ENCODE measurements at regions not wholly inside any gene's neighbourhood (a gene's known extent, or its start where the extent isn't known, plus 50 kb on each side); places are given as distances from the start of the nearest gene placed in this dataset.
"Not testable (repeated sequence)": the region's sequence is repeated elsewhere in the genome, so short reads cannot be mapped to it uniquely, and the experiment has no call there.

DNA sequence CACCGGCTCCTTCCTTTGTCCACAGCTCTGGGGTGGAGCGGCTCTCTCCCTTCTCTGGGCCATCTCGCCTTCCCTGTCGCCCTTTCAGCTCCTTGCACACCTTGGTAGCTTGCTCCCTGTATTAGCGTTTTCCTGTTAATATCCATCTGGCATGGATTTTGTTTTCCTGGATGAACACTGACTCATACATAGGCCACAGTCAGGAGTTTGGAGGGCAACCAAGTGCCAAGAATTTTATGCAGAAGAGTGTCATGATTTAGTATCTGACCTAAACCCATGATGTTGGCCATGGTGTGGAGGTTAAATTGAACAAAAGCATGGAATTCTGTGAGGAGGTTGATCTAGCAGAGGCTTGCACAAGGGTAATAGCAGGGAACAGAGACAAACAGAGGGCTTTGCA lies 180.9 kb downstream of the AIPL1 start:
- DNase-seq = no peak

GRCh38 chr17:6251640-6252039 lies 181.5 kb downstream of the WSCD1 start:
- DNase-seq = not testable (repeated sequence)

- no peak for DNase-seq
Observed at GRCh38 chr17:6249732-6250131, 179.6 kb downstream of the WSCD1 start.

GRCh38 chr17:6248061-6248460 lies 177.9 kb downstream of the WSCD1 start:
- DNase-seq = no peak

DNA sequence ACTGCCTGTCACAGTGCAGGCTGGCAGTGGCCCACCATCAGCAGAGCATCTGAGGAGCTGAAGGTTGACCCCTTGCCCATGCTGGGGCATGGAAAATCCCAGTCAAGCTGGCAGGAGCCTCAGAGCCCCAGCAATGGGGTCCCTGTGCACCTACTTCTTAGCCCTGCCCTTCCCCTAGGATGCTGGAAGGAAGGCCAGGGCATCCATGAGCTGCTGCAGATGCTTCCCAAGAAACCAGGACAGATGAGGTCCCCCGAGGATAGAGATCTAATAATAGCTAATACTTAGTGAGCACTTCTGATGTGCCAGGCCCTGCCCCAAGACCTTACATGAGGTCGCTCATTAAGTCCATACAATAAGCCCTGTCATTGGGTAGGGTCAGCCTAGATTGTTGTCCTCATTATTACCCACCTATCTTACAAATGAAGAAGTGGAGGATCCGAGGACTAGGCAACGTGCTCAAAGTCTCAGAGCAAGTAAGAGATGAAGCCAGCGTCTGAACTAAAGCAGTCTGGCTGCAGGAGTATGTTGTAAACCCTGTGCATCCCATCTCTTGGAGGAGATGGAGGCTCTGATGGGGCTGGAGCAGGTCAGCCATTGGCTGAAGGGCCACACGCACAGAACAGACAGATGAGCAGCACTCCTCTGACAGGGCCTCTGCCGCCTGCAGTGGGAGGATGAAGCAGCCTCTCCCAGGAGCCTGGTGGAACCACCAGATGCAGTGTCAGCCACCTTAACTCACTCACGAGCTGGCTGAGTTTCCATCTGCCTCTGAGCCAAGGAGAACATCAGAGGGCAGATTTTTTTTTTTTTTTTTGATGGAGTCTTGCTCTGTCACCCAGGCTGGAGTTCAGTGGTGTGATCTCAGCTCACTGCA lies 175.4 kb downstream of the WSCD1 start:
- DNase-seq = no peak

DNA sequence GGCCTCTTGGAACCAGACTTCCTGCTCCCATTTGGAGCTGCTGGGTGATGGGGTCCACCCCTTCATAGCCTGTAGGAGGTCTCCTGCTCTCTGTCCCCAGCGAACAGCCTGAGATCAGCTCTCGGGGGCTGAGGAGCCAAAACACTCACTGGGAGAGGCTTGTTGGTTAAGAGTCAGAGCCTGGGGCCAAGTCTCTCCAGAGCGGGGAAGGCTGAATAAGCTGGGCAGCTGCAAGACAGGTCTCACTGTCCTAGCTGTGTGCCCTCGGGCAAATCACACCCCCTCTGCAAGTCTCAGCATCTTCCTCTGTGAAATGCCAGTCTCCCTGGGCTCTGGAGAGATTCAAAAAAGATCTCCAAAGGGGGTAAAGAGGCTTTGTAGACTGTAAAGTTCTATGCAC lies 174.6 kb downstream of the WSCD1 start:
- no peak for DNase-seq

- no peak for DNase-seq
Observed at GRCh38 chr17:6244253-6244652, 174.1 kb downstream of the WSCD1 start.

DNA sequence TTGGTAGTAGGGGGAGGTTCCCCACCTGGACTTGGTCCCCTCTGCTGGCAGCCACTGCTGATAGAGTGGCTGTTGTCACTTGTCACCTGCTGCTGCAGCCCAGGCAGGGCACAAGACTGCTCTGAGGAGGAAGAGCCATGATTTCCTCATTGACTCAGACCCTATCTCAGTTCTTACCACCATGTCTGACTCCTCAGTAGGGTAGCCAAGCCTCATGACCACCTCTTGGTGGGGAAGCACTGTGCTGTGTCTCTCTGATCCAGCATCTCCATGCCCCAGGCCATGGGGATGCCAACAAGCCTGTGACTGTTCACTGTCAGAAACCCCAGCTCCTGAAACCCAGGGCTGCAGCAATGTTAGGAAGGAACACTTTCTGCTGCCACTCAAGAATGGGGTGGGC lies 173.0 kb downstream of the WSCD1 start:
- DNase-seq = no peak

DNA sequence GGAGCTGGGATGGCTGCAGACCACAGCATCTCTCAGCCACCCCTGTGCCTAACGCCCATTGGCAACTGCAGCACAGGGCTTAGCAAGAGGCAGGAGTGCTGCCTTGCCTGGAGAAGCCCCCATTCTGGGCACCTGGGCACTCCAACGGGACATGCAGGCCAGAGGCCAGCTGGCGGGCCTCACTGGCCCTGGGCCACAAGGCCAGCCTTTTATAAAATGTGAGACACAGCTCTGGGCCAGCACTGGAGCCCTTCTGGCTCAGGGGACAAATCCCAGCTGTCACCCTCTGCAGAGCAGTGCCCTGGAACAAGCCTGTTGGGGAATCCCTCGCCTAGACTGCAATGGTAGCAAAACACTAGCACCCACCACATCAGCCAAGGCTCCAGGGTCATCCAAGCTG lies 171.8 kb downstream of the WSCD1 start:
- DNase-seq = no peak

DNA sequence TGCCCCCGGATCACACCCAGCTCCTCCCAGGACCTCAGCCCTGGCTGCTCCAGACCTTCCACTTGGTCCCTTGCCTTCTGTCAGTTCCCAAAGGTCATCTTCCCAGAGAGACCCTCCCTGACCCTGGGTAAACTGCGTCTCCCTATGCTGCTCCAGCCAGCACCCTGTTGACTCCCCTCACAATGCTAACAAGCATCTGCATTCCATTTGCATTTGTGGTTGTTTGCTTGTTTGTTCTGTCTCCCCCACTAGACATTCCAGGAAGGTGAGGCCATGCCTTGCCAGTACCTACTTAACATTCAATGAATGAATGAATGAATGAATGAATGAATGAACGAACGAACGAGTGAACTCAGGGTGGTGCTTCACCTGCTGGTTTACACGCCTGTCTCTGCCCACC lies 171.2 kb downstream of the WSCD1 start:
- DNase-seq = no peak

DNA sequence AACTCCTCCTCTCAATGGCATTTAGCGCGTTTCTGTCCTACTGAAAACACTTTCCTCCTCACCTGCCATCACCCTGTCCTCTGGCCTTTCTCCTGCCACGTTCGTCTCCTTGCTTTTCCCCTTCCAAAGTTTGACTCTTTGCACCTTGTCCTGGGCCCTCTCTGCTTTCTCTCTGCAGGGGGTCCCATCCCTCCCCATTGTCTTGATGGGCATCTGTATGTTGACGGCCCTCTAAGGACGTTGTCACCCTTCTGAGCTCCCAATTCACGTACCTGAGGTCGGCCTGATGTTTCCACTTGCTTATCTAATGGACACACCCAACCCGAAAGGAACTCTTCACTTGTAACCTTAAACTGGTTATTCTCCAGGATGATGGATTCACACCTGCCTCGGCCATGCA lies 170.4 kb downstream of the WSCD1 start:
- no peak for DNase-seq

DNA sequence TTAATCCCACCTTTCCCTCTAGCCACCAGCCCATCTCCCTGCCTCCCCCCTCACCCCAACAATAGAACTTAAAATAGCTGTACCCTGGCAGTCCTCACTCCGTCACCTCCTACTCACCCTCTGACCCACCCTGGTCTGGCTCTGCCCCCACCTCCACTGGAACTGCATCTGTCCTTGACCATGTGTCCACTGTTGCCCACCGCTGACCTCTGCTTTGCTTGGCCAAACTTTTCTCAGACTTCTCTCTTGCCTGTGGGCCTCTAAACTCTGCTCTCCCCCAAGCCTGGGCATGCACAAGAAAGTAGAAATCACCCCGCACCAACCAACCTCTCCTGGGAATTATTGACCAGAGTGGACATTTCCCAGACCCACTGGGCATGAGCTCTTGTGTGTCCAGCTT lies 169.8 kb downstream of the WSCD1 start:
- no peak for DNase-seq

DNA sequence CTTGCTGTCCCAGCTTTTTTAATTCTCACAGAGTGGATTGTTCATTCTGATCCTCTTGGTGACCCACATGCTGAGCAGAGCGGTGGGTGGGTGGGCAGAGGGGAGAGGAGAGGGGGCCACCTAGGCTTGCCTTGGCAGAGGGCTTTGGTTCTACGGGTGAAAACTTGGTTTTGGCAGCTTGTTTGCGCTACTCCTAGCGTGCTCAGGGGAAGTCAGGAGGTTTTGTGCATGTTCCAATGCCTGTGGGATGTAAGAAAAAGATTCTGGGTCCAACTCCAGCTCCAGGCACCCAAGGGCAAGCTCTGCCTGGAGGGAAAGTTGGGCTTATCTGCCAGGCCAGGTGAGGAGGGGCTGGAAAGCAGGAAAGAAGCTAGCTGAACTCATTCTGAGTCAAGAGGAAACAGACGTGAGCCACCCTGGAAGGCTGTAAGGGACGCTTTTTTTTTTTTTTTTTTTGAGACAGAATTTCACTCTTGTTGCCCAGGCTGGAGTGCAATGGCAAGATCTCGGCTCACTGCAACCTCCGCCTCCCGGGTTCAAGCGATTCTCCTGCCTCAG lies 169.1 kb downstream of the WSCD1 start:
- no peak for DNase-seq

GRCh38 chr17:6233856-6234255 lies 163.7 kb downstream of the WSCD1 start:
- DNase-seq = no peak

- no peak for DNase-seq
Observed at GRCh38 chr17:6233339-6233738, 163.2 kb downstream of the WSCD1 start.

DNA sequence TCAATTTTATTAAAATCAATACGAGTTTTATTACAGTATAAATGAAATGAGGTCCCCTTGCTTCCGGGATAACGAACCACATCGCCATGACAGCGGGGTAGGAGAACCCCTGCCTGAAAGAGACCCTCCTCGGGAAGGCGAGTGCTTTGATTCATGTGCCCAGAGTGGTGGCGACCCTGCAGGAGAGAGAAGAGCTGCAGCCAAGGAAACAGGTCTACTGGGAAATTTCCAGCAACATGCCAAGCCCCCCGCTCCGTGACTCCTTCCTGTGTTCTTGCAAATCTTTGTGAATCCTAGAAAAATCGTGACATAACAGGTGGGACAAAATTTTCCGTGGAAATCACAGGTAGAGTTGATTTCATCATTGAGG lies 162.5 kb downstream of the WSCD1 start:
- no peak for DNase-seq

DNA sequence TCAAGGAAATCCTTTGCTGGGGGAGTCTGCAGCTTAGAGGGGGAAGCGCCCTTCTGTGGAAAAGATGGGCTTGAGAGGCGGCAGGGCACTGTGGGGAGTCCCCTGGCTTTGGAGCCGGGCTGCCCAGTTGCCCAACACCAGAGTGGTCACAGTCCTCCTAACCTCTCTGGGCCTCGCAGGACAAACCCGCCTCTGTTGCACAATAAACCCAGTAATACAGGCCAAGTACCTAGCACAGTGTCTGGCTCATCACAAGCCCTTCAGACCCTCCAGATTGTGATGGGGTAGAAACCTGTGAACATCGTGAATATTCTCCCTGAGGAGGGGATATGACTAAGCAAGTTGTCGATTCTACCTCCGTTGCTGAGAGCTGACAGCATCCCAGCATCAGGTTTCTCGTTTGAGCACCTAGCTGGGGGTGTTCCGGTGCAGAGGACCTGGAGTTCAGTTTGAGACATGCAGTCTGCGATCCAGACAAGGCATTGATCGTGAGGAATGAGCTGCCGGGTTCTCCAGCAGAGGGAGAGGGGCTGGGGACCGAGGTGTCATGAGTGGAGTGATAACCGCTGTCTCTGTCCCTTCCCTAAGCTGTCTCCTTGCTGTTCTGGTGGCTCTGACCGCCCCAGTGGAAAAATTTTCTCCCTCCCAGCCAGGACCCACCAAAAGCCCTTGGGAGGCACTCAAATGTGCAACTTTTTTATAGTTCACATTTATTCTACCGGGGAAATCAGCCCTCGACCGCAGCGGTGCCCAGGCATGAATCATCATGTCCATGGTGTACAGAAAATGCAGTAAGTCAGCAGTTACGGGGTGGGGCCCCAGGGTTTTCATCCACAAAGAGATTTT lies 161.9 kb downstream of the WSCD1 start:
- DNase-seq = no peak

DNA sequence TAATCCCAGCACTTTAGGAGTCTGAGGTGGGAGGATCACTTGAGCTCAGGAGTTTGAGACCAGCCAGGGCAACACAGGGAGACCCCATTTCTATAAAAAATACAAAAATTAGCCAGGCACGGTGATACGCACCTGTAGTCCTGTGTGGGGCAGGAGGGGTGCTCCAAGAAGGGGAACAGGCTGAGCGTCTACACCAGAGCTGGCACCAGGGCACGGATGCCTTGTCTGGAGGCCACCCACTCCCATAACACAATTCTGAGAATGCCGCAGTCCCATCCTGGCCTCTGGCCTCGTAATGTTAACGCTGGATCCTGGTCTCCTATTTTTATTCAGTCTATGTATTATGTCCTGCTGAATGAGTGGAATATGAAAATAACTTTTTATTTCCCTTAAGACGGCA lies 161.3 kb downstream of the WSCD1 start:
- no peak for DNase-seq

GRCh38 chr17:6218333-6218732 lies 148.2 kb downstream of the WSCD1 start:
- no peak for DNase-seq

GRCh38 chr17:6215071-6216035 lies 145.2 kb downstream of the WSCD1 start:
- DNase-seq = no peak

DNA sequence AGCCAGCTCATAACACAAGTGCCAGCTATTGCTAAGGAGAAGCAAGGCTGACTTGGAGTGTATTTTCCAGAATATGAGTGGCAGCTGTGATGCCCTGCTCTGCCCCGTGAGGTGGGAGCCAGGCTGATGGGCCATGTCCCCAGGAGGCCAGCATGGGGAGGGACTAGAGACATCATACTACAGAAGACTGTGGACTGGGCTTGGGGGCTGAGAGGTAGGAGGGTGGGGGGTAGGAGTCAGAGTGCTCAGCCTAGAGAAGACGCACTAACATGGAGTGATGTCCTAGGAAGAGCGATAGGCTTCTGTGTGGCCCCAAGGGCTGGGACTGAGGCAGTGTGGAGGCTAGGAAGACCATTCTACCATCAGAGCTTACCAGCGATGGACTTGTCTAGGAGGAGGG lies 143.7 kb downstream of the WSCD1 start:
- DNase-seq = no peak

- DNase-seq = no peak
Observed at GRCh38 chr17:6212766-6213165, 142.6 kb downstream of the WSCD1 start.

DNA sequence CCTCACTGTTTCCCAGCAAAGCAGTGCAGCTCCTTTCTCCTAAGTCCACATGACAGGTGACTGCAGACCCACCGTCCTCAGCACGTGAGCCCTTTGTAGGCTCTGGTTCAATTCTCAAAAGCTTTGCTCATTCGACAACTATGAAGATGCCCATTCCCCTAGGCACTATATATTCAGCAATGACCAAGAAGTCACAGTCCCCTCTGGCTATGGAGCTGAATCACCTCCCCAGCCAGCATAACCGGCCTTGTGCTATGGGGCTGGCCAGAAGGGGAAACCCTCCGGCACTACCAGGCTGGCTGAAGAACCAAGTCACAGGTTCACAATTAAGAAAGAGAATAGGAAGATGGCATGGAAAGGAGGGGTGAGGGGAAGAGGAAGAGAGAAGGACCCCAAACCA lies 139.7 kb downstream of the WSCD1 start:
- no peak for DNase-seq
